ENCODE measurements at regions not wholly inside any gene's neighbourhood (a gene's known extent, or its start where the extent isn't known, plus 50 kb on each side); places are given as distances from the start of the nearest gene placed in this dataset.

- TF ChIP-seq CTCF (IDR thresholded peaks at IDR 0.05), result no peak
- TF ChIP-seq POLR2A (IDR thresholded peaks at IDR 0.05), result no peak
These were observed 649.7 kb upstream of the NEGR1 start for GRCh38 chr1:72932025-72932424.

Measured in ovary (tissue), 3 donors.